ENCODE measurements at regions not wholly inside any gene's neighbourhood (a gene's known extent, or its start where the extent isn't known, plus 50 kb on each side); places are given as distances from the start of the nearest gene placed in this dataset.
"Not testable (repeated sequence)": the region's sequence is repeated elsewhere in the genome, so short reads cannot be mapped to it uniquely, and the experiment has no call there.

DNA sequence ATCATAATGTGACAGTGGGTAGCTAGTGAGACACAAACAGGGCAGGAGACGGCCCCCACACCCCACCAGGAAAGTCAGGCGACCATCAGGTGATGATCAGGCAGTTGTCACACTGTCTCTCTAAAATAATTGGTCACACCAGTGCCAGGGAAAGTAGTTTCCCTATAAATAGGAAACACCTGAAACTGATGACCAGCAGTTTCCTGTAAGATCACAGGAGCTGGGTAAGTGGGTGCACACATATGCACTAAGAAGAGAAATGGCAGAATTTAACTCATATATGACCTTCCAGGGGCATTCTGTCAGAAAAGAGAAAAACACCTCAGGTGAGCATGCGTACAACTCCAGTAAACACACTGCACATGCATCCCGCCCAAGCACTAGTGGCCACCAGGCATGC is 620.5 kb upstream of the GHITM start:
- H2BK15ac ChIP-seq (replicated peaks; ENCODE audit: low read depth) = no peak overlapping the region
- H2BK5ac ChIP-seq (ENCODE audit: low read length) = no peak overlapping the region
- H3K23ac ChIP-seq (ENCODE audit: low read length) = no peak overlapping the region
- H2AK5ac ChIP-seq (ENCODE audit: low read length) = no peak overlapping the region
- H3K18ac ChIP-seq (ENCODE audit: low read length) = no peak overlapping the region
- no peak for DNase-seq
- no peak overlapping the region for H2BK120ac ChIP-seq (ENCODE audit: low read depth, low read length)
- no peak overlapping the region for H3K4me3 ChIP-seq (ENCODE audit: low read length)
- H3K4me2 ChIP-seq (ENCODE audit: low read length) = no peak overlapping the region
- H3K79me1 ChIP-seq (ENCODE audit: low read length) = no peaks in the 10 kb centered on the region
- H3K4me1 ChIP-seq (ENCODE audit: control insufficient read depth, low read depth, low read length) = no peaks in the 10 kb centered on the region
- no peak overlapping the region for H3K56ac ChIP-seq (ENCODE audit: low read length)
- no peaks in the 10 kb centered on the region for H3K79me2 ChIP-seq (ENCODE audit: control insufficient read depth, insufficient read depth, low read length)
- no peak overlapping the region for H3K27ac ChIP-seq (ENCODE audit: low read depth, low read length)
- no peak overlapping the region for H4K8ac ChIP-seq (ENCODE audit: low read depth, low read length)
- no peak overlapping the region for H3K4ac ChIP-seq (ENCODE audit: low read depth, low read length)
- H3K36me3 ChIP-seq (ENCODE audit: control insufficient read depth, insufficient read depth, low read length) = no peaks in the 10 kb centered on the region
- H3K9ac ChIP-seq (ENCODE audit: low read length) = no peak overlapping the region
- H4K5ac ChIP-seq (ENCODE audit: low read length) = no peak overlapping the region
- no peaks in the 10 kb centered on the region for H3K27me3 ChIP-seq (ENCODE audit: insufficient read depth, low read length, poor library complexity)
- no CpG with 5 or more reads among the region's 4 CpGs for WGBS (ENCODE audit: extremely low coverage, insufficient coverage, low lambda C conversion rate)

- H3K23ac ChIP-seq (ENCODE audit: low read length); H3K79me2 ChIP-seq (ENCODE audit: control insufficient read depth, insufficient read depth, low read length); H3K4me3 ChIP-seq (ENCODE audit: low read length); H3K9ac ChIP-seq (ENCODE audit: low read length); H3K36me3 ChIP-seq (ENCODE audit: control insufficient read depth, insufficient read depth, low read length); H3K4ac ChIP-seq (ENCODE audit: low read depth, low read length); H2BK15ac ChIP-seq (replicated peaks; ENCODE audit: low read depth); H3K79me1 ChIP-seq (ENCODE audit: low read length); H4K8ac ChIP-seq (ENCODE audit: low read depth, low read length); H3K4me2 ChIP-seq (ENCODE audit: low read length); H2BK120ac ChIP-seq (ENCODE audit: low read depth, low read length); H3K27me3 ChIP-seq (ENCODE audit: insufficient read depth, low read length, poor library complexity); H3K27ac ChIP-seq (ENCODE audit: low read depth, low read length); H2AK5ac ChIP-seq (ENCODE audit: low read length); H3K56ac ChIP-seq (ENCODE audit: low read length); H3K18ac ChIP-seq (ENCODE audit: low read length); DNase-seq; H2BK5ac ChIP-seq (ENCODE audit: low read length); H4K5ac ChIP-seq (ENCODE audit: low read length); H3K4me1 ChIP-seq (ENCODE audit: control insufficient read depth, low read depth, low read length): not testable (repeated sequence)
- WGBS (ENCODE audit: extremely low coverage, insufficient coverage, low lambda C conversion rate) = no CpG with 5 or more reads among the region's 11 CpGs
Observed at GRCh38 chr10:83520386-83520785, 618.9 kb upstream of the GHITM start.

DNA sequence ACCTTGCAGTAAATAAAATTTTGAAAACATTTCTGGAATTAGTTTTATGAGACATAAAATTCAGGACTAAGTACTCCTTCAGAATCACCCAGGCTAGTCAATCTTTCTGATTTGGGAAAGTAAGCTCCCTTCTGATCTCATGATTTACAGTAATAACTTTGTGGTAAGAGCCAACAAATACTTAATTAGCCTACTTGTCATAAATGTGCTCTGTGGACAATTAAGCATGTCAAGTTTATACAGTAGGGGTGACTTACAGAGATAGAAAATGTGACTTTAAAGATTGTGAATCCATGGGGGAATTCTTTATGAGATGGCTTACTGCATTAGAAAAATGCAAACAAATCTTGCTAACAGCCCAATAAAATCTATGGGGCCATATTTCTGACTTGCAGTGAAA is 616.9 kb upstream of the GHITM start:
- H3K4me3 ChIP-seq (ENCODE audit: low read length) = no peak overlapping the region
- H3K79me2 ChIP-seq (ENCODE audit: control insufficient read depth, insufficient read depth, low read length) = no peaks in the 10 kb centered on the region
- H2BK5ac ChIP-seq (ENCODE audit: low read length) = no peak overlapping the region
- no peaks in the 10 kb centered on the region for H3K36me3 ChIP-seq (ENCODE audit: control insufficient read depth, insufficient read depth, low read length)
- H3K4me1 ChIP-seq (ENCODE audit: control insufficient read depth, low read depth, low read length) = no peaks in the 10 kb centered on the region
- H3K4me2 ChIP-seq (ENCODE audit: low read length) = no peak overlapping the region
- H3K9ac ChIP-seq (ENCODE audit: low read length) = no peak overlapping the region
- H4K5ac ChIP-seq (ENCODE audit: low read length) = no peak overlapping the region
- no peak overlapping the region for H3K23ac ChIP-seq (ENCODE audit: low read length)
- H4K8ac ChIP-seq (ENCODE audit: low read depth, low read length) = no peak overlapping the region
- H2BK120ac ChIP-seq (ENCODE audit: low read depth, low read length) = no peak overlapping the region
- no peaks in the 10 kb centered on the region for H3K79me1 ChIP-seq (ENCODE audit: low read length)
- no peak overlapping the region for H2BK15ac ChIP-seq (replicated peaks; ENCODE audit: low read depth)
- no peak overlapping the region for H3K18ac ChIP-seq (ENCODE audit: low read length)
- H3K27me3 ChIP-seq (ENCODE audit: insufficient read depth, low read length, poor library complexity) = no peaks in the 10 kb centered on the region
- DNase-seq = no peak
- H3K4ac ChIP-seq (ENCODE audit: low read depth, low read length) = no peak overlapping the region
- H2AK5ac ChIP-seq (ENCODE audit: low read length) = no peak overlapping the region
- H3K56ac ChIP-seq (ENCODE audit: low read length) = no peak overlapping the region
- no peak overlapping the region for H3K27ac ChIP-seq (ENCODE audit: low read depth, low read length)

DNA sequence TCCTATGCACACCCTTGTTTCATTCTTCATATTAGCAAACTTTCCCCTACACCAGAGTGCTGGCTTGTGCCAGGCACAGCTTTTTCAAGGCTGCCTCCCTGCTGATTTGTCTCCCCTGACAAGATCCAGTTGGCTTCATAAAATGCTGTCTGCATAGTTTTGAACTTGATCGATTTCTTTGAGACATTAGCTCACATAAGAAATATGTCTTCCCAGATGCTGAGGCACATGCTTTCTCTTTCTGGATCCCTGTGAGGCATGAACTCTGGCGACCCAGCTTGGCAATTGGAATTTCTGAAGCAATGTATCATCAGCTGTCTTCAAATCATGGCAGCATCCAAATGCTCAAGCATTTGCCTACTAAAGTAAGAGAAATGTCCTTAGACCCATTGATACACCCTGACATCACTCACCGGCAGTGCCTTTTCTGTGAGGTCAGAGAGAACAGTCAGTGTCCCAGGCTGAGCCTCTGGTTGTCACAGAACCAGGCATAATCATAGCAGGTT is 616.4 kb upstream of the GHITM start:
- Histone ChIP-seq H2BK15ac (replicated peaks; ENCODE audit: low read depth) (no peak overlapping the region), H2BK120ac (ENCODE audit: low read depth, low read length) (no peak overlapping the region), H3K4ac (ENCODE audit: low read depth, low read length) (no peak overlapping the region), H3K36me3 (ENCODE audit: control insufficient read depth, insufficient read depth, low read length) (no peaks in the 10 kb centered on the region), H3K79me2 (ENCODE audit: control insufficient read depth, insufficient read depth, low read length) (no peaks in the 10 kb centered on the region), H2AK5ac (ENCODE audit: low read length) (no peak overlapping the region), H3K4me3 (ENCODE audit: low read length) (no peak overlapping the region), H3K27ac (ENCODE audit: low read depth, low read length) (no peak overlapping the region), H3K9ac (ENCODE audit: low read length) (no peak overlapping the region), H3K18ac (ENCODE audit: low read length) (no peak overlapping the region), H4K5ac (ENCODE audit: low read length) (no peak overlapping the region), H2BK5ac (ENCODE audit: low read length) (no peak overlapping the region), H3K56ac (ENCODE audit: low read length) (no peak overlapping the region), H3K79me1 (ENCODE audit: low read length) (no peaks in the 10 kb centered on the region), H3K23ac (ENCODE audit: low read length) (no peak overlapping the region), H3K4me1 (ENCODE audit: control insufficient read depth, low read depth, low read length) (no peaks in the 10 kb centered on the region), H3K27me3 (ENCODE audit: insufficient read depth, low read length, poor library complexity) (no peaks in the 10 kb centered on the region), H4K8ac (ENCODE audit: low read depth, low read length) (no peak overlapping the region), H3K4me2 (ENCODE audit: low read length) (no peak overlapping the region)
- peak; percentile 7 for DNase-seq
- no CpG with 5 or more reads among the region's 3 CpGs for WGBS (ENCODE audit: extremely low coverage, insufficient coverage, low lambda C conversion rate)

GRCh38 chr10:83527934-83528333 is 611.4 kb upstream of the GHITM start:
- Histone ChIP-seq H3K4ac (ENCODE audit: low read depth, low read length) (no peak overlapping the region), H3K27ac (ENCODE audit: low read depth, low read length) (no peak overlapping the region), H2BK15ac (replicated peaks; ENCODE audit: low read depth) (no peak overlapping the region), H3K27me3 (ENCODE audit: insufficient read depth, low read length, poor library complexity) (no peaks in the 10 kb centered on the region), H3K79me2 (ENCODE audit: control insufficient read depth, insufficient read depth, low read length) (no peaks in the 10 kb centered on the region), H3K79me1 (ENCODE audit: low read length) (no peaks in the 10 kb centered on the region), H3K36me3 (ENCODE audit: control insufficient read depth, insufficient read depth, low read length) (no peaks in the 10 kb centered on the region), H3K56ac (ENCODE audit: low read length) (no peak overlapping the region), H2BK120ac (ENCODE audit: low read depth, low read length) (no peak overlapping the region), H4K8ac (ENCODE audit: low read depth, low read length) (no peak overlapping the region), H3K4me3 (ENCODE audit: low read length) (no peak overlapping the region), H3K4me1 (ENCODE audit: control insufficient read depth, low read depth, low read length) (no peaks in the 10 kb centered on the region), H2AK5ac (ENCODE audit: low read length) (no peak overlapping the region), H3K4me2 (ENCODE audit: low read length) (no peak overlapping the region), H3K23ac (ENCODE audit: low read length) (no peak overlapping the region), H3K18ac (ENCODE audit: low read length) (no peak overlapping the region), H2BK5ac (ENCODE audit: low read length) (no peak overlapping the region), H4K5ac (ENCODE audit: low read length) (no peak overlapping the region), H3K9ac (ENCODE audit: low read length) (no peak overlapping the region)
- DNase-seq = no peak

GRCh38 chr10:83533290-83533689 is 606.0 kb upstream of the GHITM start:
- H3K18ac ChIP-seq (ENCODE audit: low read length) = no peak overlapping the region
- H3K79me2 ChIP-seq (ENCODE audit: control insufficient read depth, insufficient read depth, low read length) = no peaks in the 10 kb centered on the region
- H3K9ac ChIP-seq (ENCODE audit: low read length) = no peak overlapping the region
- no peak overlapping the region for H3K4ac ChIP-seq (ENCODE audit: low read depth, low read length)
- H3K23ac ChIP-seq (ENCODE audit: low read length) = no peak overlapping the region
- H4K8ac ChIP-seq (ENCODE audit: low read depth, low read length) = no peak overlapping the region
- H3K4me1 ChIP-seq (ENCODE audit: control insufficient read depth, low read depth, low read length) = no peaks in the 10 kb centered on the region
- no peaks in the 10 kb centered on the region for H3K36me3 ChIP-seq (ENCODE audit: control insufficient read depth, insufficient read depth, low read length)
- H2BK120ac ChIP-seq (ENCODE audit: low read depth, low read length) = no peak overlapping the region
- no peak overlapping the region for H2AK5ac ChIP-seq (ENCODE audit: low read length)
- no peak overlapping the region for H3K56ac ChIP-seq (ENCODE audit: low read length)
- H3K27ac ChIP-seq (ENCODE audit: low read depth, low read length) = no peak overlapping the region
- 100% methylated on average over 1 of the region's 1 CpG for WGBS (ENCODE audit: extremely low coverage, insufficient coverage, low lambda C conversion rate)
- no peak overlapping the region for H3K4me3 ChIP-seq (ENCODE audit: low read length)
- no peak for DNase-seq
- H3K79me1 ChIP-seq (ENCODE audit: low read length) = no peaks in the 10 kb centered on the region
- no peak overlapping the region for H4K5ac ChIP-seq (ENCODE audit: low read length)
- H3K27me3 ChIP-seq (ENCODE audit: insufficient read depth, low read length, poor library complexity) = no peaks in the 10 kb centered on the region
- no peak overlapping the region for H2BK5ac ChIP-seq (ENCODE audit: low read length)
- no peak overlapping the region for H2BK15ac ChIP-seq (replicated peaks; ENCODE audit: low read depth)
- H3K4me2 ChIP-seq (ENCODE audit: low read length) = no peak overlapping the region

Data from mesendoderm (in vitro differentiated cells).